Prostate gland (tissue), 2 donors: ENCODE measurements at regions not wholly inside any gene's neighbourhood (a gene's known extent, or its start where the extent isn't known, plus 50 kb on each side); places are given as distances from the start of the nearest gene placed in this dataset.

Experiments used
- POLR2A ChIP-seq: fragments of 450-650 bp; IDR thresholded peaks from one replicate; pipeline ENCODE4 v1.6.1; 2016; ENCODE audit warnings: antibody characterized with exemption, mild to moderate bottlenecking
- POLR2AphosphoS5 ChIP-seq: sonication (generic); formaldehyde crosslinking; IDR thresholded peaks from one replicate; pipeline ENCODE4 v1.6.1; 2017; ENCODE audit warnings: antibody characterized with exemption
- TF ChIP-seq, protein P1 (sequence below), 4 experiments: fragments of 200-600 bp in 2 of 4; fragments of 450-650 bp in 2 of 4; sonication (generic) in 2 of 4; IDR thresholded peaks; 1 replicate in 3 of 4; 2 replicates in 1 of 4; pipeline ENCODE4 v1.5.1; 2016 to 2019; ENCODE audit warnings: antibody characterized with exemption in 4 of 4, mild to moderate bottlenecking in 2 of 4, moderate library complexity in 2 of 4

DNA sequence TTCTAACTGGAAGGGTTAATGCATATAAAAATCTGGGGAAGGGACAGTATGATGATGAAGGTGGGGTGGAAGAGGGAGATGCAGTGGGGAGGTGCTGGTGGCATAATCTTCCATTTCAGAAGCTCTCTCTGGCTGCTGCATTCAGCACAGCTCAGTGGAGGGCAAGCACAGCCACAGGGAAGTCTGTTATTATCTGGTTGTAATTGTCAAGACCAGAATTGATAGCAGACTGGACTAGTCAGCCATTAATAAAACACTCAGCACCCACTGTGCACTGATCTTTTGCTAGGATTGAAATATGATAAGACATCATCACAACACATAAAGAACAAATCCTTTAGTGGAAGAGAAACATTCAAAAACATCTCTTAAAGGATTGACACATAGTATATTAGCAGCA, 414.2 kb upstream of the LCORL start:
- TF ChIP-seq, protein P1, sequence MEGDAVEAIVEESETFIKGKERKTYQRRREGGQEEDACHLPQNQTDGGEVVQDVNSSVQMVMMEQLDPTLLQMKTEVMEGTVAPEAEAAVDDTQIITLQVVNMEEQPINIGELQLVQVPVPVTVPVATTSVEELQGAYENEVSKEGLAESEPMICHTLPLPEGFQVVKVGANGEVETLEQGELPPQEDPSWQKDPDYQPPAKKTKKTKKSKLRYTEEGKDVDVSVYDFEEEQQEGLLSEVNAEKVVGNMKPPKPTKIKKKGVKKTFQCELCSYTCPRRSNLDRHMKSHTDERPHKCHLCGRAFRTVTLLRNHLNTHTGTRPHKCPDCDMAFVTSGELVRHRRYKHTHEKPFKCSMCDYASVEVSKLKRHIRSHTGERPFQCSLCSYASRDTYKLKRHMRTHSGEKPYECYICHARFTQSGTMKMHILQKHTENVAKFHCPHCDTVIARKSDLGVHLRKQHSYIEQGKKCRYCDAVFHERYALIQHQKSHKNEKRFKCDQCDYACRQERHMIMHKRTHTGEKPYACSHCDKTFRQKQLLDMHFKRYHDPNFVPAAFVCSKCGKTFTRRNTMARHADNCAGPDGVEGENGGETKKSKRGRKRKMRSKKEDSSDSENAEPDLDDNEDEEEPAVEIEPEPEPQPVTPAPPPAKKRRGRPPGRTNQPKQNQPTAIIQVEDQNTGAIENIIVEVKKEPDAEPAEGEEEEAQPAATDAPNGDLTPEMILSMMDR (IDR thresholded peaks at IDR 0.05): no peak
- TF ChIP-seq POLR2AphosphoS5: no peak
- TF ChIP-seq POLR2A: no peak
